ENCODE measurements at regions not wholly inside any gene's neighbourhood (a gene's known extent, or its start where the extent isn't known, plus 50 kb on each side); places are given as distances from the start of the nearest gene placed in this dataset.

DNA sequence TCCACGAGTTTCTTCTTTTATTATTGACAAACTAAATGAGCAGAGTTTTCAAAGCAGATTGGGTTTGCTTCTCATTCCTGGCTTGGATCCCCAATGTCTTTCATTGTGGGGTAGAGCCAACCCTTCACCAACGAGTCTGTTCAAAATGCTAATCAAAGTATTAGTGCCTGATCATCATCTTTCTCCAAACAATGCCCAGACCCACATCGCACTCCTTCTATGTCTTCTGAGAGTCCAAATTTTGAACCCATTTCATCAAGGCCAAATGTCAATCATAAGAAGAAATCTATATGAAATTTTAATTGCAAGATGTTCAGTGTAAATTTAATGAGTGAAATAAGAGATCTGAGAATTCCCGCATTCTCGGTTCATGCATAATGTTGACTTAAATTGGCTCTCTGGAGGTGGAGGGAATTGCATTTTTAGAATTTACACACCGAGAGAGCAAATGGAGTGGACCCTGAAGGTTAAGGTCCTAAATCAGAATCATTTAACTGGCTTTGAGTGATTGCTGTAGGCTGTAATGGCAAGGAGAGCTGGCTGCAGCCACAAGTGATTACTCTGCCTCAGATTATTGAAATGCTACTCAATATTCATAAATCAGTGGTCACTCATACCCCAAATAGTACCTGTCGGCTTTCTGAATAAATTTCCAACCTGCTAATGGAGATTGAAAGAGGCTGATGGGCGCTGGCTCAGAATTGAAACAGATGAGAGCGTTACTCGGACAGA, 602.9 kb downstream of the TYW1 start:
- H3K27ac ChIP-seq = no peak overlapping the region

GRCh38 chr7:67602246-67602887, 605.7 kb downstream of the TYW1 start:
- TF ChIP-seq, protein P1, sequence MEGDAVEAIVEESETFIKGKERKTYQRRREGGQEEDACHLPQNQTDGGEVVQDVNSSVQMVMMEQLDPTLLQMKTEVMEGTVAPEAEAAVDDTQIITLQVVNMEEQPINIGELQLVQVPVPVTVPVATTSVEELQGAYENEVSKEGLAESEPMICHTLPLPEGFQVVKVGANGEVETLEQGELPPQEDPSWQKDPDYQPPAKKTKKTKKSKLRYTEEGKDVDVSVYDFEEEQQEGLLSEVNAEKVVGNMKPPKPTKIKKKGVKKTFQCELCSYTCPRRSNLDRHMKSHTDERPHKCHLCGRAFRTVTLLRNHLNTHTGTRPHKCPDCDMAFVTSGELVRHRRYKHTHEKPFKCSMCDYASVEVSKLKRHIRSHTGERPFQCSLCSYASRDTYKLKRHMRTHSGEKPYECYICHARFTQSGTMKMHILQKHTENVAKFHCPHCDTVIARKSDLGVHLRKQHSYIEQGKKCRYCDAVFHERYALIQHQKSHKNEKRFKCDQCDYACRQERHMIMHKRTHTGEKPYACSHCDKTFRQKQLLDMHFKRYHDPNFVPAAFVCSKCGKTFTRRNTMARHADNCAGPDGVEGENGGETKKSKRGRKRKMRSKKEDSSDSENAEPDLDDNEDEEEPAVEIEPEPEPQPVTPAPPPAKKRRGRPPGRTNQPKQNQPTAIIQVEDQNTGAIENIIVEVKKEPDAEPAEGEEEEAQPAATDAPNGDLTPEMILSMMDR (conservative IDR thresholded peaks at IDR 0.05) = no peak
- H3K27ac ChIP-seq = no peak overlapping the region

More for the DNA sequence above, 602.9 kb downstream of the TYW1 start:
- TF ChIP-seq ZFX (IDR thresholded peaks at IDR 0.05) = no peak
- TF ChIP-seq, protein P1 (conservative IDR thresholded peaks at IDR 0.05) = no peak

DNA sequence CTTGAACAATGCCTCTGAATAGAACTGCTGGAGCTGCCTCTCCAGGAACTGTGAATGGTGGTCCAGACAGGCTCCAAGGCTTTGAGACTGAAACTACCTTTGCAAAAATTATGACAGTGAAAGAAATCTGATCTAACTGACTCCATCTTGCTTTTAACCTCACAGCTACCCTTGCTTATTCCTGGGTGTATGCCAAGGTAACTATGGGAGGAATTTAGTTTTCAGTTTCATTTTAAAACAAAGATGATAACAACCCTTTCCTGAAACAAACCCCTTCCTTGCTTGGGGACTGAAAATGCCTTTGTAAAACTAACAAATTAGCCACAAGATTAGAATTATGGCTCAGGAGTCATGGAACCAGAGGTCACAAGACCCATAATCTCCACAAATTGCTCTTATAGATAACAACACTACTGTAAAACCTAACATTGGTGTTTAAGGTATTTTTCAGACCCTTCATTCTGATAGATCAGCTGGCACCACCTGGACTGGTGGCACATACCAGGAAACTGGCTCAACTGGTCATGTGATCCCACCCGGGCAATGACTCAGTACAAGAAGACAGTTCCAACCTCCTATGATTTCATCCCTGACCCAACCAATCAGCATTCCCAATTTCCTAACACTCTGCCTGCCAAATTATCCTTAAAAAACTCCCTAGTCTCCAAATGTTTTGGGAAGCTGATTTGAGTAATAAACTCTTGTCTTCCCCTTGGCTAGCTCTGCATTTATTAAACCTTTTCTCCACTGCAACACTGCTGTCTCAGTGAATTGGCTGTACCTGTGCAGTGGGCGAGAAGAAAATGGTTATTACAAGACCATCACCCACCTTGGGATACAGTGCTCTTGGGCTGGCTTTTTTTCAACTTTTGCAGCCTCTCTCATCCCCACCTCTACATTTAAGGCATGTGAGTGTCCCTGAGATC, 608.1 kb downstream of the TYW1 start:
- no peak overlapping the region for H3K27ac ChIP-seq
- TF ChIP-seq, protein P1 (conservative IDR thresholded peaks at IDR 0.05) = no peak
- TF ChIP-seq ZFX (IDR thresholded peaks at IDR 0.05) = no peak

GRCh38 chr7:67608806-67609205, 612.2 kb downstream of the TYW1 start:
- TF ChIP-seq ZFX (IDR thresholded peaks at IDR 0.05) = no peak
- TF ChIP-seq, protein P1 (conservative IDR thresholded peaks at IDR 0.05) = no peak
- no peak overlapping the region for H3K27ac ChIP-seq

DNA sequence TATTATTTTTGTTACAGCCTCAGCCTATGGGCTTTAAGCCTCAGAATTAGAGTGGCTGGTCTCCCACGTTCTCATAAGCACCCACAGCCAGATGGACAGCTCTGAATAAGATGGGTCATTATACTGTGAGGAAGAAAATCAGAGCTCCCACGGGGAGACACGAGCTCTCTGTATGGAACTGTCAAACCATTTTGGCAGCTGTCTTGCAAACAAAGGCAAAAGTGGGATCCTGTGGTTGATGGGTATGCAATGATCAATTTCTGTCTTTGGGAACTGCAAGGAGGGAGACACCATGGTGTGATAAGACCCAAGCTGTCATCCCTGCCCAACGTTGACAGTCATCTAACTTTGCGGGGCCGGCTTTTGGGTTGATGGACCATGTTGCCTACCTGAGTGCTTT, 614.3 kb downstream of the TYW1 start:
- no peak for TF ChIP-seq ZFX (IDR thresholded peaks at IDR 0.05)
- TF ChIP-seq, protein P1 (conservative IDR thresholded peaks at IDR 0.05) = no peak
- H3K27ac ChIP-seq = no peak overlapping the region

DNA sequence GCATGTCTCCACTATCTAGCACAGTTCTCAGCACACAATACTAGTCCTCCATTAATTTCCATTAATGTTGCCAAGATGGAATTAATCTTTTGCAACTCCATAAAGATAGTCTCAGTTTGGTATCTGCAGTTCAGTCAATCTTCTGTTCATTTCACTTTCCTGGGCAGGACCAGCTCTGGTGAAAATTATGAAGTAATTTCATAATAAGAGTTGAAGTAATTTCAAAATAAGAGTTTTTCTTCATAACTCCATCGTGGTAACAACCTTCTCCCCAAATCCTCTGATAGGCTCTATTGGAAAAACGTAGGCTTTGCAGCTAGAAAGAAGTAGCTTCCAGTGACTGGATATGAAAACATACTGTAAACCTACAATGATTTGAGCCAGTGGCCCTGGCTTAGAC, 618.2 kb downstream of the TYW1 start:
- H3K27ac ChIP-seq = no peak overlapping the region
- TF ChIP-seq, protein P1 (conservative IDR thresholded peaks at IDR 0.05) = no peak
- no peak for TF ChIP-seq ZFX (IDR thresholded peaks at IDR 0.05)

Data from C4-2B (cell line).